ENCODE measurements at regions not wholly inside any gene's neighbourhood (a gene's known extent, or its start where the extent isn't known, plus 50 kb on each side); places are given as distances from the start of the nearest gene placed in this dataset.

- TF ChIP-seq CTCF (IDR thresholded peaks at IDR 0.05) (no peak), REST (IDR thresholded peaks at IDR 0.05; ENCODE audit: insufficient read depth in 1 of 2, low read depth in 2 of 2, low read length in 1 of 2) (no peak)
These were observed 437.2 kb downstream of the AASDHPPT start for GRCh38 chr11:106514706-106515105.
